HEK293 (cell line): ENCODE measurements at regions not wholly inside any gene's neighbourhood (a gene's known extent, or its start where the extent isn't known, plus 50 kb on each side); places are given as distances from the start of the nearest gene placed in this dataset.

ENCODE experiments used
- HOXA7 ChIP-seq: sonication (generic); formaldehyde crosslinking; IDR thresholded peaks from 2 replicates; pipeline ENCODE4 v1.8.1; 2022; ENCODE audit warnings: missing genetic modification reagents, borderline replicate concordance
- YY1 ChIP-seq: fragments of 450-650 bp; formaldehyde crosslinking; IDR thresholded peaks from 2 replicates; pipeline ENCODE4 v1.5.1; 2018; ENCODE audit warnings: missing biosample characterization, missing genetic modification characterization
- ZBTB20 ChIP-seq: fragments of 450-650 bp; formaldehyde crosslinking; IDR thresholded peaks from 2 replicates; pipeline ENCODE4 v1.5.1; 2016; ENCODE audit warnings: missing biosample characterization, missing genetic modification characterization
- ZNF239 ChIP-seq: fragments of 450-650 bp; formaldehyde crosslinking; IDR thresholded peaks from 2 replicates; pipeline ENCODE4 v1.5.1; 2016; ENCODE audit warnings: missing biosample characterization, missing genetic modification characterization
- ZNF24 ChIP-seq: fragments of 450-650 bp; formaldehyde crosslinking; IDR thresholded peaks from 2 replicates; pipeline ENCODE4 v1.5.1; 2016; ENCODE audit warnings: missing biosample characterization, missing genetic modification characterization
- ZNF274 ChIP-seq, 2 experiments: fragments of 200-500 bp in 1 of 2; fragments of 450-650 bp in 1 of 2; sonication (Bioruptor generic) in 1 of 2; formaldehyde crosslinking in 1 of 2; IDR thresholded peaks; 2 replicates each; pipeline versions ENCODE4 v1.5.1 to v1.6.1; 2014 to 2016; ENCODE audit warnings: borderline replicate concordance in 1 of 2, inconsistent platforms in 1 of 2, low read length in 1 of 2, missing biosample characterization in 1 of 2, missing genetic modification characterization in 1 of 2
- ZNF610 ChIP-seq: fragments of 450-650 bp; formaldehyde crosslinking; IDR thresholded peaks from 2 replicates; pipeline ENCODE4 v1.5.1; 2016; ENCODE audit warnings: missing biosample characterization, missing genetic modification characterization, borderline replicate concordance
- ZNF621 ChIP-seq: fragments of 450-650 bp; formaldehyde crosslinking; IDR thresholded peaks from 2 replicates; pipeline ENCODE4 v1.5.1; 2017; ENCODE audit warnings: missing biosample characterization, missing genetic modification characterization
- ZNF777 ChIP-seq: fragments of 450-650 bp; formaldehyde crosslinking; IDR thresholded peaks from 2 replicates; pipeline ENCODE4 v1.5.1; 2017; ENCODE audit warnings: missing biosample characterization, missing genetic modification characterization, borderline replicate concordance
- TF ChIP-seq, protein P1 (sequence below): fragments of 450-650 bp; formaldehyde crosslinking; IDR thresholded peaks from 2 replicates; pipeline ENCODE4 v1.5.1; 2016; ENCODE audit warnings: missing biosample characterization, missing genetic modification characterization
- TF ChIP-seq, protein P2 (sequence below): fragments of 450-650 bp; formaldehyde crosslinking; IDR thresholded peaks from 2 replicates; pipeline ENCODE4 v1.5.1; 2016; ENCODE audit warnings: missing biosample characterization, missing genetic modification characterization
- TF ChIP-seq, protein P3 (sequence below): fragments of 450-650 bp; formaldehyde crosslinking; IDR thresholded peaks from 2 replicates; pipeline ENCODE4 v1.5.1; 2016; ENCODE audit warnings: missing biosample characterization, missing genetic modification characterization

DNA sequence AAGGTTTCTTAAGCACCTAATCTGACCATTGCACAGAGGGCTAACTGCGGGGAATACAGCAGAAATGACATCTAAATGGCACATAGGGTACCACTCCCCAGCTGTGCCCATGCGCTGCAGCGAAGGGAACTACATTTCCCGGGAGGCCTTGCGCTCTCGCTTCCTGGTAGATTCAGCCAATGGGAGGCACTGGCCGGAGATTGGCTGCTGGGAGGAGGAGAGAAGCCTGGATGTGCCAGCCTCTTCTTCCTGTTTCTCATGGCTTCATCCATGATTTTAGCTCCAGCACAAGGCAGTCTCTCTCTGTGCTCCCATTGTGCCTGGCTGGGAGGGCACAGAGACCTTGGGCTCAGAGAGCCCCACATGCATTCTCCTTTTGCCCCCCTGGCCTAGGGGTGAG is 101.7 kb upstream of the FOXA2 start:
- TF ChIP-seq ZNF777 (tag by site-specific recombination) (no peak), ZNF274 (IDR thresholded peaks at IDR 0.05; ENCODE audit: low read length) (no peak), ZNF274 (tag by site-specific recombination; IDR thresholded peaks at IDR 0.05; ENCODE audit: borderline replicate concordance) (no peak), ZBTB20 (no peak), ZNF24 (tag by site-specific recombination) (no peak), HOXA7 (CRISPR knock-in tag) (no peak), ZNF610 (tag by site-specific recombination) (no peak), ZNF239 (tag by site-specific recombination) (no peak), YY1 (no peak), ZNF621 (tag by site-specific recombination) (no peak)
- TF ChIP-seq, protein P1, sequence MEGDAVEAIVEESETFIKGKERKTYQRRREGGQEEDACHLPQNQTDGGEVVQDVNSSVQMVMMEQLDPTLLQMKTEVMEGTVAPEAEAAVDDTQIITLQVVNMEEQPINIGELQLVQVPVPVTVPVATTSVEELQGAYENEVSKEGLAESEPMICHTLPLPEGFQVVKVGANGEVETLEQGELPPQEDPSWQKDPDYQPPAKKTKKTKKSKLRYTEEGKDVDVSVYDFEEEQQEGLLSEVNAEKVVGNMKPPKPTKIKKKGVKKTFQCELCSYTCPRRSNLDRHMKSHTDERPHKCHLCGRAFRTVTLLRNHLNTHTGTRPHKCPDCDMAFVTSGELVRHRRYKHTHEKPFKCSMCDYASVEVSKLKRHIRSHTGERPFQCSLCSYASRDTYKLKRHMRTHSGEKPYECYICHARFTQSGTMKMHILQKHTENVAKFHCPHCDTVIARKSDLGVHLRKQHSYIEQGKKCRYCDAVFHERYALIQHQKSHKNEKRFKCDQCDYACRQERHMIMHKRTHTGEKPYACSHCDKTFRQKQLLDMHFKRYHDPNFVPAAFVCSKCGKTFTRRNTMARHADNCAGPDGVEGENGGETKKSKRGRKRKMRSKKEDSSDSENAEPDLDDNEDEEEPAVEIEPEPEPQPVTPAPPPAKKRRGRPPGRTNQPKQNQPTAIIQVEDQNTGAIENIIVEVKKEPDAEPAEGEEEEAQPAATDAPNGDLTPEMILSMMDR: no peak
- TF ChIP-seq, protein P2, sequence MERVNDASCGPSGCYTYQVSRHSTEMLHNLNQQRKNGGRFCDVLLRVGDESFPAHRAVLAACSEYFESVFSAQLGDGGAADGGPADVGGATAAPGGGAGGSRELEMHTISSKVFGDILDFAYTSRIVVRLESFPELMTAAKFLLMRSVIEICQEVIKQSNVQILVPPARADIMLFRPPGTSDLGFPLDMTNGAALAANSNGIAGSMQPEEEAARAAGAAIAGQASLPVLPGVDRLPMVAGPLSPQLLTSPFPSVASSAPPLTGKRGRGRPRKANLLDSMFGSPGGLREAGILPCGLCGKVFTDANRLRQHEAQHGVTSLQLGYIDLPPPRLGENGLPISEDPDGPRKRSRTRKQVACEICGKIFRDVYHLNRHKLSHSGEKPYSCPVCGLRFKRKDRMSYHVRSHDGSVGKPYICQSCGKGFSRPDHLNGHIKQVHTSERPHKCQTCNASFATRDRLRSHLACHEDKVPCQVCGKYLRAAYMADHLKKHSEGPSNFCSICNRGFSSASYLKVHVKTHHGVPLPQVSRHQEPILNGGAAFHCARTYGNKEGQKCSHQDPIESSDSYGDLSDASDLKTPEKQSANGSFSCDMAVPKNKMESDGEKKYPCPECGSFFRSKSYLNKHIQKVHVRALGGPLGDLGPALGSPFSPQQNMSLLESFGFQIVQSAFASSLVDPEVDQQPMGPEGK (tag by site-specific recombination): no peak
- TF ChIP-seq, protein P3, sequence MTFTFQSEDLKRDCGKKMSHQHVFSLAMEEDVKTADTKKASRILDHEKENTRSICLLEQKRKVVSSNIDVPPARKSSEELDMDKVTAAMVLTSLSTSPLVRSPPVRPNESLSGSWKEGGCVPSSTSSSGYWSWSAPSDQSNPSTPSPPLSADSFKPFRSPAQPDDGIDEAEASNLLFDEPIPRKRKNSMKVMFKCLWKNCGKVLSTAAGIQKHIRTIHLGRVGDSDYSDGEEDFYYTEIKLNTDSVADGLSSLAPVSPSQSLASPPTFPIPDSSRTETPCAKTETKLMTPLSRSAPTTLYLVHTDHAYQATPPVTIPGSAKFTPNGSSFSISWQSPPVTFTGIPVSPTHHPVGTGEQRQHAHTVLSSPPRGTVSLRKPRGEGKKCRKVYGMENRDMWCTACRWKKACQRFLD (tag by site-specific recombination): no peak
